ENCODE measurements at regions not wholly inside any gene's neighbourhood (a gene's known extent, or its start where the extent isn't known, plus 50 kb on each side); places are given as distances from the start of the nearest gene placed in this dataset.
"Not testable (repeated sequence)": the region's sequence is repeated elsewhere in the genome, so short reads cannot be mapped to it uniquely, and the experiment has no call there.

DNA sequence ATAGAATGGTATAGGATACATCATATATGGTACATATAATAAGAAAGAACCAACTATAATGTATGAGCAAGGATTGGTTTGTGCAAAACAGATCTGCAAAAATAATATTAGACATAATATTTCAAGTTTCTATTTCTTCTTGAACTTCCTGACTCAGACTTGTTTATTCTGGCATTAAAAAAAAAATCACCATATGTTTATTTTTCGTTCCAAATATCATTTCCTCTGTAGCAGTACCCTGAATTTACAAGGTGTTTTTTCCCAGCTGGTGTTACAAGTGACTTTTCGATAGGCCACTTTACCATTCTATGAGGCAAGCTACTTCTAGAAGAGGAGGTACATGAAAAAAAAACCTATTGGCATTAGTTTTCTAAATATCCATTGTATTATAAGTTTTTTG is 785.0 kb downstream of the PDCD6IP start:
- DNase-seq (ENCODE audit: low spot score): no peak

GRCh38 chr3:34584971-34585370 is 786.5 kb downstream of the PDCD6IP start:
- DNase-seq (ENCODE audit: low spot score): no peak

- DNase-seq (ENCODE audit: low spot score): no peak
Measured at GRCh38 chr3:34599595-34599994, 801.2 kb downstream of the PDCD6IP start.

GRCh38 chr3:34619990-34620389 is 821.6 kb downstream of the PDCD6IP start:
- no peak for DNase-seq (ENCODE audit: low spot score)

DNA sequence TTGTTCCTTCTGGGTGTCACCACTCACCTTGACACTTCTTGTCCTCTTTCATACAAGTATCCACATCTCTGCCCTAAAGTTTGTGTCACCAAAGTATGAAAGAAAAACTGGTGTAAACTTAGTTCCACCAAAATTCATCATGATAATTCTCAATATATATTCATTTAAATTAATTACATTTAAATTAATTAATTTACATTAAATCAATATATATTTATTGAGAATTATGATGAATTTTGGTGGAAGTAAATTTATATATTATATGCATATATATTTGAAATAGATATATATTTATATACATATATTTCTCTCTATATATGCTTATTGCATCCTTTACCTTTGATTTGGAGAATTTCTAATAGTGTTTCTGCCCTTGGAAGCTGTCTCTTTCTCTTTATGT is 828.3 kb downstream of the PDCD6IP start:
- no peak for DNase-seq (ENCODE audit: low spot score)

DNA sequence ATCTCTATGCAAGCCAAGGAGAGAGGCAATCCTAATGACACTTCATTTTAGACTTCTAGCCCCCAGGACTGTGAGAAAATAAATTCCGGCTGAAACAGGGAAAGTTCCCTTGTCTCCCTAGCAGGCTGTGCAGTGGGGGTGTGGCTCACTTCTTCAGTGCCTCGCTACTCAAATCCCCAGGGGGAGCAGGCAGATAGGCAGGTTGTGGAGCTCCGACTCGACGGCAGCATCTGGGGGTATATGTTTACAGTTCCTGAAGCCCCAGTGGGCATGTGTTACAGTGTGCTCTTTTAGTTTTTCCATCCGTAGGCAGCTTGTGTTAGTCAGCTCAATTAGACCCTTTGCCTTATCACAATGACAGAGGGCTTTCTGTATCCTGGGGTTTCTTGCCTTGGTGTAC is 836.5 kb downstream of the PDCD6IP start:
- no peak for DNase-seq (ENCODE audit: low spot score)

- no peak for DNase-seq (ENCODE audit: low spot score)
Measured at GRCh38 chr3:34635352-34635850, 837.0 kb downstream of the PDCD6IP start.

- DNase-seq (ENCODE audit: low spot score): no peak
Measured at GRCh38 chr3:34646911-34647460, 848.6 kb downstream of the PDCD6IP start.

GRCh38 chr3:34650131-34650530 is 851.7 kb downstream of the PDCD6IP start:
- DNase-seq (ENCODE audit: low spot score): no peak

- DNase-seq (ENCODE audit: low spot score): no peak
Measured at GRCh38 chr3:34668915-34669314, 870.5 kb downstream of the PDCD6IP start.

GRCh38 chr3:34669490-34669889 is 871.1 kb downstream of the PDCD6IP start:
- no peak for DNase-seq (ENCODE audit: low spot score)

DNA sequence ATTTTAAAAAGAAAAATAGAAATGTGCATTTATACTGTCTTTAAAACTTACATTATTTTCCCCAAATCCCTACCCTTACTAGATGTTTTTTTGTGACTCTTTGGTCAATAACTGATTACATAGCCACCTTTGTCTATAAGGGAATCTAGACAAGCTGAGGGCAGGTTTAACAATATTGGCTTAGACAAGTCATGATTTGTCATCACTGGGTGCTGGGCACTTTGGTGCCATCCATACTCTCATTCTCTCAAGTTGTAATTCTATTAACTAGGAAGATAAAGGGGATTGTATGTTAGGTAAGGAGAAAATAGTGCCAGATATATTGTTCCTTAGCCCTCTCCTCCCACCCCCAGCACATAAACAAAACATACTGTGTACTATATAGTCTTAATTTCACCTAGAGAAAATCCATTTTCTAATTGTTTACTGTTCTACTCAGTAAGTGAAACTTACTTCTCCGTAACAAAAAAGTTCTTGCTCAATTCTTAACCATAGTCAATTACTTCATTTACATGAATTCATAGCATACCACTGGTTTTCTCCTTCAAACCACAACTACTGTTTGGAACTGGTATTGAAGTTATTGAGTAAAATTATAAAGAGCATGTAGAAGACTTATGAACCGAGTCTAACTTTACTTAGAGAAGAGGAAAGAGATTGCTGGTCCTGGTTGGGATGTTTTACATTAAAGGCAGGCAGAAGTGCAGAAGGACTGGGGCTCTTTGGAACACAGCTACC is 877.1 kb downstream of the PDCD6IP start:
- DNase-seq (ENCODE audit: low spot score): no peak

- DNase-seq (ENCODE audit: low spot score): no peak
Measured at GRCh38 chr3:34676436-34676835, 878.0 kb downstream of the PDCD6IP start.

DNA sequence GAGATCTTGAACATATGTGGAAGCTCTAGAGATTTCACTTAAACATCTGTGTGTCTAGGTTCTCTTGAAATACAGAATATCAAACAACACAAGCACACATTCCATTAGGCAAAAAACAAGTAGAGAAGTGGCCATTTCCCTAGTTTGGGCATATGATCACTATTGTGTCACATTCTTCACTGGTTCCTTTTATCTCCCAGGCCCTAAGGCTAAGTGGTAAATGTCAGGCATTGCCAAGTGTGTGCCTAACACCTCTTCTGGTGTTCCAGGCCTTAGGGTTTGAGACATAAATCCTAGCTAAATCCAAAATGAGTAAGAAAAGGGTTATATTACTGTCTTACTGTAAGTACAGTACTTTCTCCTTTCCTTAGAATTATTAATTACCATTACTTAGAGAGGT is 880.1 kb downstream of the PDCD6IP start:
- DNase-seq (ENCODE audit: low spot score): no peak

DNA sequence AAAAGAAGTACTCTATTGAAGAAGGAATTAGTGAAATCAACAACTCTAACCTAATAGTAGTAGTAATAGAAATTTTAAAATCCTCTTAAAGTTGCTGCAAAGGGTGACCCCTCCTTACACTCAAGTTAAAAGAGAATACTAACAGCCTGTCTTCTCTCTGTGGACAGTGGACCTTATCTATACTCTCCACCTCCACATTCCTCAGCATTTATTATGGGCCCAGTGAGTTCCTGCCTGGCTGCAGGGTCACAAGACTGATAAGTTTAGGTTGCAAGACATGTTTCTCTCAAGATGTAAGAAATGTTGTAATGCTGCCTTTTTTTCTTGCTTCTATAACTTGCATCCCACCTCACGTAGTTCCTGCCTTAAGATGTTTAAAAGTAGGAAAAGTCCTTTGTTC is 880.6 kb downstream of the PDCD6IP start:
- DNase-seq (ENCODE audit: low spot score): not testable (repeated sequence)

- no peak for DNase-seq (ENCODE audit: low spot score)
Measured at GRCh38 chr3:34683851-34684250, 885.4 kb downstream of the PDCD6IP start.

GRCh38 chr3:34686541-34686940 is 888.1 kb downstream of the PDCD6IP start:
- no peak for DNase-seq (ENCODE audit: low spot score)

GRCh38 chr3:34687671-34688070 is 889.2 kb downstream of the PDCD6IP start:
- DNase-seq (ENCODE audit: low spot score): no peak

GRCh38 chr3:34696831-34697230 is 898.4 kb downstream of the PDCD6IP start:
- no peak for DNase-seq (ENCODE audit: low spot score)

DNA sequence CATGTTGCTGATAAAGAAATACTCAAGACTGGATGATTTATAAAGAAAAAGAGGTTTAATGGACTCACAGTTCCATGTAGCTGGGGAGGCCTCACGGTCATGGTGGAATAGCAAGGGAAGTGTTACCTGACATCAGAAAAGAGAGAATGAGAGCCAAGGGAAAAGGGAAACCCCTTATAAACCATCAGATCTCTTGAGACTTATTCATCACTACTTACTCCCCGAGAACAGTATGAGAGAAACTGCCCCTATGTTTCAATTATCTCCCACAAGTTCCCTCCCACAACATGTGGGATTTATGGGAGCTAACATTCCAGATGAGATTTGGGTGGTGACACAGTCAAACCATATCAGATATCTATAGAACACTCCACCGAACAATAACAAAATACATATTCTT is 904.6 kb downstream of the PDCD6IP start:
- DNase-seq (ENCODE audit: low spot score): no peak

GRCh38 chr3:34724916-34725499 is 914.3 kb upstream of the ARPP21 start:
- DNase-seq (ENCODE audit: low spot score): no peak

- no peak for DNase-seq (ENCODE audit: low spot score)
Measured at GRCh38 chr3:34725774-34726173, 913.6 kb upstream of the ARPP21 start.

- DNase-seq (ENCODE audit: low spot score): no peak
Measured at GRCh38 chr3:34727700-34728099, 911.6 kb upstream of the ARPP21 start.

All from mesenteric fat pad (tissue), 1 donor.